IMR-90 (cell line): ENCODE measurements at regions not wholly inside any gene's neighbourhood (a gene's known extent, or its start where the extent isn't known, plus 50 kb on each side); places are given as distances from the start of the nearest gene placed in this dataset.

Source experiments
- CTCF ChIP-seq: conservative IDR thresholded peaks from 2 replicates; pipeline ENCODE4 v1.5.1; 2012; ENCODE audit warnings: mild to moderate bottlenecking, low read depth, low read length, improper control_type of control experiment
- MAFK ChIP-seq: IDR thresholded peaks from 2 replicates; pipeline ENCODE4 v1.6.1; 2012; ENCODE audit warnings: low read depth, low read length, improper control_type of control experiment
- POLR2A ChIP-seq: IDR thresholded peaks from 2 replicates; pipeline ENCODE4 v1.6.1; 2012; ENCODE audit warnings: mild to moderate bottlenecking, low read depth, low read length

GRCh38 chr2:120995656-120996190 lies 260.1 kb downstream of the GLI2 start:
- TF ChIP-seq CTCF (no peak), MAFK (no peak), POLR2A (no peak)
